Muscle of leg (tissue), 3 donors: ENCODE measurements at regions not wholly inside any gene's neighbourhood (a gene's known extent, or its start where the extent isn't known, plus 50 kb on each side); places are given as distances from the start of the nearest gene placed in this dataset.
"Not testable (repeated sequence)": the region's sequence is repeated elsewhere in the genome, so short reads cannot be mapped to it uniquely, and the experiment has no call there.

Experiments
- DNase-seq: peaks from one replicate; pipeline ENCODE4 v3.0.0; 2013
- H3K27ac ChIP-seq: one replicate; pipeline ENCODE4 v1.5.1; 2013; ENCODE audit warnings: mild to moderate bottlenecking, low read length, control low read depth
- H3K27me3 ChIP-seq: one replicate; pipeline ENCODE4 v1.6.1; 2013; ENCODE audit warnings: low read length; ENCODE audit not compliant: control insufficient read depth, insufficient read depth
- H3K36me3 ChIP-seq: one replicate; pipeline ENCODE4 v1.6.1; 2013; ENCODE audit warnings: low read length; ENCODE audit not compliant: control insufficient read depth, insufficient read depth
- H3K4me1 ChIP-seq: one replicate; pipeline ENCODE4 v1.6.1; 2013; ENCODE audit warnings: low read length; ENCODE audit not compliant: control insufficient read depth, insufficient read depth
- H3K4me3 ChIP-seq: one replicate; pipeline ENCODE4 v1.5.1; 2013; ENCODE audit warnings: low read length, control low read depth
- H3K9me3 ChIP-seq: replicated peaks from 2 replicates; pipeline ENCODE4 v1.6.1; 2013; ENCODE audit warnings: low read depth, low read length; ENCODE audit not compliant: control insufficient read depth
- WGBS: methylation state at CpG from one replicate; pipeline ENCODE4 v1.1.5; 2013; ENCODE audit warnings: missing lambda C conversion rate; ENCODE audit not compliant: insufficient coverage; 5-methylcytosine and 5-hydroxymethylcytosine counted together

DNA sequence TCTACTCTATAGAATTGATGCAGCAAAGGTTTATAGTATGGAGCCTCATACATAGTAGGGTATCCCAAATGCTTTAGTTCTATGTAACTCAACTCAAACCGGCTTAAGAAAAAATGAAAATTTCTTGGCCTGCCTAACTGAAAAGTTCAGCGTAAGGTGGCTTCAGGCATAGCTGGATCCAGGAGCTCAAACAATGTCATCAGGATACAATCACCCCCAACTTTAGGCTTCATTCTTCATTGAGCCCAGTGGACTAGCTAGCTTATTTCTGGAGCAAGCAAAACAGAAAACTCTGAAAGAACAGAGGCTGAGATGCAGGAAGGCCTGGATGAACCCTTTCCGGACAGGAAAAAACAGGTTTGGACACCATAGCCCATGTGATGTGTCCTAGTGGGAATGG lies 147.5 kb upstream of the HS3ST4 start:
- H3K27me3 ChIP-seq: no peaks in the 10 kb centered on the region
- H3K36me3 ChIP-seq: no peaks in the 10 kb centered on the region
- no peak for DNase-seq
- no peak overlapping the region for H3K4me3 ChIP-seq
- H3K9me3 ChIP-seq: no peaks in the 10 kb centered on the region
- WGBS: 93% methylated on average over 3 of the region's 3 CpGs
- no peaks in the 10 kb centered on the region for H3K4me1 ChIP-seq
- no peak overlapping the region for H3K27ac ChIP-seq

DNA sequence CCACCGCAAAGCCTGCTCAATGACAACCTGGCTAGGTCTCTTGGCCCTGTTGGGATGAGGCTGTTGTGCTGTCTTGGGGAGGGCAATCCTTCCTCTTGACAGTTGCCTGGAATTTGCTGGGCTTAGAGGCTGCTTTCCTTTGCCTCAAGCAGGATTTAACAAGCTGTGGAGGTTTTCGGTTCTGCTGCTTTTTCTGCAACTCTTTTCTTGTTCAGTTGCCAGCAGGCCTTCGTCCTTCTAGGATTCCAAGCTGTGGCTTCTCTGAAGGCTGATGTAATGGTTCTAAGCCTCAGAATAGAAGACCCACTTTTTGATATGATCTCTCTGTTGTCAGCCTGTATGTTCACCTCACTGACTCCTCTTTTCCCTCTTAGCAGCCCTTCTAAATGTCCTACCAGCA lies 149.5 kb upstream of the HS3ST4 start:
- no peaks in the 10 kb centered on the region for H3K9me3 ChIP-seq
- H3K4me1 ChIP-seq: no peaks in the 10 kb centered on the region
- H3K4me3 ChIP-seq: no peak overlapping the region
- no peak overlapping the region for H3K27ac ChIP-seq
- no peaks in the 10 kb centered on the region for H3K27me3 ChIP-seq
- H3K36me3 ChIP-seq: no peaks in the 10 kb centered on the region
- 49% methylated on average over 3 of the region's 3 CpGs for WGBS
- DNase-seq: no peak

DNA sequence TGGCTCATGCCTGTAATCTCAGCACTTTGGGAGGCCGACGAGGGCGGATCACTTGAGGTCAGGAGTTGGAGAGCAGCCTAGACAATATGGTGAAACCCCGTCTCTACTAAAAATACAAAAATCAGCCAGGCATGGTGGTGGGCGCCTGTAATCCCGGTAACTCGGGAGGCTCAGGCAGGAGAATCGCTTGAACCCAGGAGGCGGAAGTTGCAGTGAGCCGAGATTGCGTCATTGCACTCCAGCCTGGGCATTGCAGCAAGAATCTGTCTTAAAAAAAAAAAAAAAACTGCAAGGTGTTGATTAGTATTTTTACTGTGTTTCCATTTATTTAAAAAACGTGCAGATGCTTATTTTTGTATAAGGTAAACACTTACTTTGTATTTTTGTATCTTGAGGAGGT lies 152.0 kb upstream of the HS3ST4 start:
- not testable (repeated sequence) for H3K4me3 ChIP-seq, H3K36me3 ChIP-seq, DNase-seq, H3K4me1 ChIP-seq, H3K27ac ChIP-seq, H3K9me3 ChIP-seq, H3K27me3 ChIP-seq
- 81% methylated on average over 11 of the region's 12 CpGs for WGBS

DNA sequence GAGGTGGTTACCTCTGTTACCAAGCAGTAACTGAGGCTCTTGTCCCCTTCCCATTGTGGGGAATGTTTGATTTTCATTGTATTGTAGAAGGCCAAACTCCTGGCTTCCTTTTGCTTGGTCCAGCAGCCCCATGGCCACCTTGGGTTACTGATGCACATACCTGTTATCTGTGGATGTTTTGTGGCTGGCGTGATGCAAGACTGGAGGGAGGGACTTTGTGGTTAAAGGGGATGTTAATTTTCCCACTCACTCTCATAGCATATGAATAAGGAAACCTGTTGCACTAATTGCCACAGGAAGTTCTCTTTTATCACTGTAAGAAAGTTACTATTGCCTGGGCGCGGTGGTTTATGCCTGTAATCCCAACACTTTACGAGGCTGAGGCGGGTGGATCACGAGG lies 168.6 kb upstream of the HS3ST4 start:
- Histone ChIP-seq H3K27ac (no peak overlapping the region), H3K4me3 (no peak overlapping the region), H3K9me3 (no peaks in the 10 kb centered on the region), H3K36me3 (no peaks in the 10 kb centered on the region), H3K27me3 (no peaks in the 10 kb centered on the region), H3K4me1 (no peaks in the 10 kb centered on the region)
- no peak for DNase-seq
- WGBS: 88% methylated on average over 5 of the region's 6 CpGs

DNA sequence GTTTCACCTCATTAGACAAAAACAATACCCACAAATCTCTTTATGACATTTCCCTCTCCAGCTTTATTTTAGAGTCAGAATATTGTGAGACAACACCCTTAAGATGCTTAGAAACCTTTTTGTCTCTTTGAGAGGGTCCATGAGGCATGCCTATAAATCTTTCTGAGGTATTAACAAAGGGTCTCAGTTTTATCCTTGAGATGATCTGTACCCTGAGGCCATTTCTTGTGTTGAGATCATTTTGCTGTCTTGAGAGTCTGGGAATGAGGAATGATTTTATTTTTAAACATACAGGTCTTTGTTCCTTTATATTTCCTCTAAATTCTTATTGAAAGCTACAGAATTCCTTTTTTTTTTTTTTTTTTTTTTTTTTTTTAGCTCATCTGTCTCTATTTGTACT lies 179.7 kb upstream of the HS3ST4 start:
- no peaks in the 10 kb centered on the region for H3K36me3 ChIP-seq
- H3K4me3 ChIP-seq: no peak overlapping the region
- no peak for DNase-seq
- no peaks in the 10 kb centered on the region for H3K9me3 ChIP-seq
- H3K27ac ChIP-seq: no peak overlapping the region
- no peaks in the 10 kb centered on the region for H3K4me1 ChIP-seq
- H3K27me3 ChIP-seq: no peaks in the 10 kb centered on the region

DNA sequence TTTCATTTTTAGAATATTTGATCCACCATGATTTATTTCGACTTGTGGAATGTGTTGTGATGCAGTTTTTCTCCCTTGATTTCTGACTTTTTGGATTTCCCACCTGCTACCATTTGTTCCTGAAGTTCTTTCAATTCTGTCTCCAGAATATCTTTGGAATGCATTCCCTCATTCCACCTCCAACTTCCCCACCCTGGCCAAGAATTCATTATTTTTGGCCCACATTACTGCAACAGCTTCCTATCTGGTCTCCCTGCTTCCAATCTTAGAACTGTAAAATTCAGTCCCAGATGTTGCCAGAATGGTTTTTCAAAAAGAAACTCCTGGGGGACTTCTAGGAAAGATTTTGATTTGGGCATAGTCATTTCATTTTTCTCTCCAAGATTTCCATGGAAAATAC lies 182.3 kb upstream of the HS3ST4 start:
- DNase-seq: peak; percentile 7
- H3K9me3 ChIP-seq: no peaks in the 10 kb centered on the region
- no peak overlapping the region for H3K27ac ChIP-seq
- no peaks in the 10 kb centered on the region for H3K27me3 ChIP-seq
- no CpG with 5 or more reads among the region's 1 CpG for WGBS
- H3K4me1 ChIP-seq: no peaks in the 10 kb centered on the region
- H3K4me3 ChIP-seq: no peak overlapping the region
- no peaks in the 10 kb centered on the region for H3K36me3 ChIP-seq

DNA sequence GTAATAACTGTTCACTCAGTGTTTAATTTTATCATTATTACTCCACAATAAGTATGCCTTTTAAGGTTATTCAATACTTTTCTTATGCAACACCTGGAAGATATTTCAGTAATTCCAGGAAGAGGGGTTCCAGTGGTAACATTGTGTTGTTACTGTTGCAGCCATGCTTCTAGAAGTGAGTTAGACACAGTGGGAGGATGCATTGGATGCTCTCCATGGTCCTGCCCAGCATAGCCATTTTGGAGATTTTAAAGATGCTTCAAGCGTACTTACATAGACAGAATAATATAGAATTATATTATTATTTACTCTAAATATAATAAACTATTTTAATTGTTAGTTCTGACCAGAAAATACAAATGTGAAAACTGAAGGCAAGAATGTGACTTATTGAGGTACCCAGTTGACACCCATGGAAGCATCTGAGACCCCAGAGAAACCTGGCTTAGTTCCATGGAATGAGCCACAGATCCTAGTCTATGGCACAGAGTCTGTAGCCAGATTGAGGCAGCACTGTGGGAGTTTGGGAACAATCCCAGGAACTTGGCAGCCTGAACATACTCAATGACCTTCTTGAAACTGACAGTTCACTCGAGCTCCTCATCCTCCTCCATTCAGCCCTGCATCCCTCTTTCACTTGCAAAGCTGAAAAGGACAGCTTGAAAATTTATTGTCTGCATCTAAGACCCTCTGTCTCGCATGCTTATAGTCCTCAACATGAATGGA lies 190.1 kb upstream of the HS3ST4 start:
- Histone ChIP-seq H3K27ac (no peak overlapping the region), H3K4me3 (no peak overlapping the region), H3K27me3 (no peaks in the 10 kb centered on the region), H3K9me3 (no peaks in the 10 kb centered on the region), H3K36me3 (no peaks in the 10 kb centered on the region), H3K4me1 (no peaks in the 10 kb centered on the region)
- WGBS: 57% methylated on average over 1 of the region's 3 CpGs
- DNase-seq: no peak

DNA sequence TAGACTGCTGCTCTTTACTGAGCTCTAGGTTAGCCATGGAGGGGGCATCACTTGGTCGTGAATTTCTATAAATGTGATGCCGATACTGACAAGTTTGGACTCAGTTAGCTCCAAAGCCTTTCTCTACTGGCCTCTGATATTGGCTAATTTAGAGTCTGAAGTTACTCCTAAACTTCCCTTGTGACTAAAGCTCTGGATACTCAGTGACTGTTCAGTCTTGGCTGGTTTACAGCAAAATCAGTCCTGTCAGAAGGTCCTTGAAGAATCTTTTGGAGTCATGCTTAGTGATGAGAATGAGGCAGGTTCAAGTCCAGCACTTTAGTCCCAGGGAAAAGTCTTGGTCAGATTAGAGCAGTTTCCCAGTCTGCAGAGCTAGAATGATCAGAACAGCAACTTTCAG lies 197.5 kb upstream of the HS3ST4 start:
- Histone ChIP-seq H3K4me1 (no peaks in the 10 kb centered on the region), H3K9me3 (no peaks in the 10 kb centered on the region), H3K27ac (no peak overlapping the region), H3K4me3 (no peak overlapping the region), H3K36me3 (no peaks in the 10 kb centered on the region), H3K27me3 (no peaks in the 10 kb centered on the region)
- WGBS: no CpG with 5 or more reads among the region's 2 CpGs
- DNase-seq: no peak

DNA sequence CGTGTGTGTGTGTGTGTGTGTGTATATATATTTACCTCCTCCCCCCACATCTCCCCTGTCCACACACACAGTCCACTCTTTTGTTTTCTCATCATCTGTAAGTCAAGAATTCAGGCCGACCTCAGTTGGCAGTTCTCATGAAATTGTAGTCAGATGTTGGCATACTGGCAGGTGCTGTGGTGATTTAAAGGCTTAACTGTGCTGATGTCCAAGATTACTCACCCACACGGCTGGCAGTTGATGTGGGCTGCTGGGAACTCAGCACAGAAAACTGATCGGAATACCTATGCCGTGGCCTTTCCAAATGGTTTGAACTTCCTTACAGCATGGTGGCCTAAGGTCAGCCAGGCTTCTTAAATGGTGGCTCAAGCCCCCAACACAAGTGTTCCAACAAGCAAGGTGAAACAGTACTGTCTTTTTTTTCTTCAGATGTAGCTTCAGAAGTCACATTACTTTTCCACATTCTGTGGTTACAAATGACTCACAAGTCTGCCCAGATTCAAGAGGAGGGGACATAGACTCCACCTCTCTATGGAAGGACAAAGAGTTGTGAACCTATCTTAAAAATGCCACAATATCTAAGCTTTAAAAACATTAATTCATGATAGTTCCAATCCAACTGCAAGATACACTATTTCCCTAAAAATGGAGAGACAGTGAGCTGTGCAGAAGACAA lies 198.5 kb upstream of the HS3ST4 start:
- Histone ChIP-seq H3K27ac (no peak overlapping the region), H3K4me1 (no peaks in the 10 kb centered on the region), H3K4me3 (no peak overlapping the region), H3K9me3 (peaks cover 4% of the 10 kb centered on the region), H3K36me3 (no peaks in the 10 kb centered on the region), H3K27me3 (no peaks in the 10 kb centered on the region)
- 72% methylated on average over 3 of the region's 5 CpGs for WGBS
- no peak for DNase-seq

DNA sequence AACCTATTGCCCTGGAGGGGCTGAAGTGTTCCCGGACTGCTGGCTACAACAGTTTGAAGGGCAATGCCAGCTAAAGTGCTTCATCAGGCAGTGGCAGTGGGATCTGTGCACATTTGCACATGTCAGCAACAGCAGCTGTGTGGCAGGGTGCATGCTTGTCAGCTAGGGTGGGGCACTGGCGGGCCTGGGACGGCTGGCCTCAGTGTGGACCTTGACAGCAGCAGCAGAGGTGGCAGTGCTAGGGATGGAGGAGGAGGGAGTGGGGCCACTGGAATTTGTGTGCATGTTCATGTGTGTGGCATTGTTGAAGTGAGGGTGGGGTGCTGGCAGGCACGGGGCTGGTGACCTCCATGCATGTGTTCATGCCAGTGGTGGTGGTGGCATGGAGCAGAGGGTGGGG lies 203.3 kb upstream of the HS3ST4 start:
- H3K36me3 ChIP-seq: no peaks in the 10 kb centered on the region
- H3K9me3 ChIP-seq: peaks cover 6% of the 10 kb centered on the region
- no peaks in the 10 kb centered on the region for H3K27me3 ChIP-seq
- no peak overlapping the region for H3K27ac ChIP-seq
- 88% methylated on average over 4 of the region's 4 CpGs for WGBS
- DNase-seq: no peak
- no peak overlapping the region for H3K4me3 ChIP-seq
- no peaks in the 10 kb centered on the region for H3K4me1 ChIP-seq

DNA sequence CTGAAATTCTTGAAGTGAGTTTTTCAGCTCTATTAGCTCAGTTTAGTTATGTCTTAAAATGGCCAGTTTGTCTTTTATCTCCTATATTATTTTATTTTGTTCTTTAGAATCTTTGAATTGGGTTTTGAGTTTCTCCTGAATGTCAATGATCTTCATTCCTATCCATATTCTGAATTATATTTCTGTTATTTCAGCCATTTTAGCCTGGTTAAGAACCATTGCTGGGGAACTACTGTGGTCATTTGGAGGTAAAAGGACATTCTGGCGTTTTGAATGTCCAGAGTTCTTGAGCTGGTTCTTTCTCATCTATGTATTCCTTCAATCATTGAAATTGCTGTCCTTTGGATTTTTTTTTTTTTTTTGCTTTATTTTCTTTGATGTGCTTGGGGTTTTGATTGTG lies 203.9 kb upstream of the HS3ST4 start:
- DNase-seq: no peak
- no peak overlapping the region for H3K27ac ChIP-seq
- H3K4me1 ChIP-seq: no peaks in the 10 kb centered on the region
- WGBS: no CpG with 5 or more reads among the region's 1 CpG
- H3K4me3 ChIP-seq: no peak overlapping the region
- no peaks in the 10 kb centered on the region for H3K27me3 ChIP-seq
- H3K36me3 ChIP-seq: no peaks in the 10 kb centered on the region
- H3K9me3 ChIP-seq: peaks cover 6% of the 10 kb centered on the region
